ENCODE measurements at regions not wholly inside any gene's neighbourhood (a gene's known extent, or its start where the extent isn't known, plus 50 kb on each side); places are given as distances from the start of the nearest gene placed in this dataset.

DNA sequence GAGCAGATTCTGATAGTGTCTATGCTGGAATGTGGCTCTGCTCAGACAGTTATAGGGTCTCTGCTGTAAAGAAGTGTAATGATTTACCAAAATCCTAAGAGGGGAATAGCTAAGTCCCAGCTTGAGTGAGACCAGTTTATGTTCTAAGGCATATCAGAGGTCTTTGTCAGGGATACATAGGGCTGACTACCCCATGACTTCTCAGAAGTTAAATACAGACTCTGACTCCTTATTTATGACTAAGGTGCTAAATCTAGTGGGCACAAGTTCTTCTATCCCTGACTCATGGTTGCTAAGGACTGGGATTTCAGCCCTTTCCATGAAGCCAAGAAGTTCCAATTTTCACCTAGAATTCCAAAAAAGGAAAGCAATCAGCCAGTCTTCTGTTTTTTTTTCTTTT, 192.6 kb upstream of the POU1F1 start:
- TF ChIP-seq, protein P1, sequence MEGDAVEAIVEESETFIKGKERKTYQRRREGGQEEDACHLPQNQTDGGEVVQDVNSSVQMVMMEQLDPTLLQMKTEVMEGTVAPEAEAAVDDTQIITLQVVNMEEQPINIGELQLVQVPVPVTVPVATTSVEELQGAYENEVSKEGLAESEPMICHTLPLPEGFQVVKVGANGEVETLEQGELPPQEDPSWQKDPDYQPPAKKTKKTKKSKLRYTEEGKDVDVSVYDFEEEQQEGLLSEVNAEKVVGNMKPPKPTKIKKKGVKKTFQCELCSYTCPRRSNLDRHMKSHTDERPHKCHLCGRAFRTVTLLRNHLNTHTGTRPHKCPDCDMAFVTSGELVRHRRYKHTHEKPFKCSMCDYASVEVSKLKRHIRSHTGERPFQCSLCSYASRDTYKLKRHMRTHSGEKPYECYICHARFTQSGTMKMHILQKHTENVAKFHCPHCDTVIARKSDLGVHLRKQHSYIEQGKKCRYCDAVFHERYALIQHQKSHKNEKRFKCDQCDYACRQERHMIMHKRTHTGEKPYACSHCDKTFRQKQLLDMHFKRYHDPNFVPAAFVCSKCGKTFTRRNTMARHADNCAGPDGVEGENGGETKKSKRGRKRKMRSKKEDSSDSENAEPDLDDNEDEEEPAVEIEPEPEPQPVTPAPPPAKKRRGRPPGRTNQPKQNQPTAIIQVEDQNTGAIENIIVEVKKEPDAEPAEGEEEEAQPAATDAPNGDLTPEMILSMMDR (IDR thresholded peaks at IDR 0.05), result no peak
- no peak for TF ChIP-seq POLR2A (IDR thresholded peaks at IDR 0.05)
